Endothelial cell of umbilical vein (primary cell): ENCODE measurements at regions not wholly inside any gene's neighbourhood (a gene's known extent, or its start where the extent isn't known, plus 50 kb on each side); places are given as distances from the start of the nearest gene placed in this dataset.

Experiments
- BruUV-seq: library from RNA; stranded (reverse); fragments of 400-500 nt; replicated peaks from 2 replicates; lab custom pipeline; 2021; lab: Mats Ljungman, UMichigan
- CTCF ChIA-PET: fragments of 300-600, 350-600 bp; sonication (Branson Sonifier 250); formaldehyde crosslinking; loops from one replicate; lab custom pipeline; 2021; ENCODE audit warnings: antibody characterized with exemption, inconsistent platforms; lab: Charles Lee
- POLR2A ChIA-PET: fragments of 300-600, 350-600 bp; sonication (Branson Sonifier 250); formaldehyde crosslinking; loops from one replicate; lab custom pipeline; 2021; ENCODE audit warnings: antibody characterized with exemption, inconsistent platforms; lab: Charles Lee
- DNase-seq: peaks from one replicate; pipeline ENCODE4 v3.0.0-alpha.2; 2011; ENCODE audit warnings: low read depth, low spot score
- FAIRE-seq: peaks from 2 replicates; lab custom pipeline; 2011; peaks lifted over from hg19 to GRCh38; lab: Jason Lieb, UNC
- H2AFZ ChIP-seq: 2 replicates; pipeline ENCODE4 v1.6.0; 2012; ENCODE audit warnings: low read depth, low read length, control low read depth, inconsistent platforms
- H3K27ac ChIP-seq: 2 replicates; pipeline ENCODE4 v1.5.1; 2011; ENCODE audit warnings: low read depth, mild to moderate bottlenecking, control low read depth, low read length, moderate library complexity; ENCODE audit not compliant: insufficient read depth
- H3K27me3 ChIP-seq, 2 experiments: 2 replicates each; pipeline versions ENCODE4 v1.6.0 to v1.6.1; 2011; ENCODE audit warnings: low read length in 2 of 2, mixed read lengths in 1 of 2; ENCODE audit not compliant: control insufficient read depth in 2 of 2, insufficient read depth in 2 of 2
- H3K36me3 ChIP-seq, 2 experiments: 2 replicates in 1 of 2; 3 replicates in 1 of 2; pipeline ENCODE4 v1.5.1; 2011; ENCODE audit warnings: low read length in 2 of 2, mild to moderate bottlenecking in 1 of 2, moderate library complexity in 1 of 2; ENCODE audit not compliant: control insufficient read depth in 2 of 2, insufficient read depth in 2 of 2; ENCODE audit errors: extremely low read depth in 1 of 2
- H3K4me1 ChIP-seq: 3 replicates; pipeline ENCODE4 v1.5.1; 2011; ENCODE audit warnings: mild to moderate bottlenecking, low read length; ENCODE audit not compliant: control insufficient read depth, insufficient read depth; ENCODE audit errors: extremely low read depth
- H3K4me2 ChIP-seq: 2 replicates; pipeline ENCODE4 v1.6.1; 2011; ENCODE audit warnings: low read length, control low read depth, mixed read lengths; ENCODE audit not compliant: insufficient read depth
- H3K4me3 ChIP-seq, 3 experiments: fragments of 200-600 bp in 1 of 3; sonication (generic), shearing (Covaris generic) in 1 of 3; replicated peaks in 1 of 3; 2 replicates each; pipeline ENCODE4 v1.5.1; 2011 to 2016; ENCODE audit warnings: control low read depth in 3 of 3, low read length in 3 of 3, mild to moderate bottlenecking in 2 of 3, inconsistent platforms in 1 of 3, low read depth in 1 of 3, moderate library complexity in 1 of 3; ENCODE audit not compliant: insufficient read depth in 1 of 3
- H3K79me2 ChIP-seq: 2 replicates; pipeline ENCODE4 v1.6.0; 2012; ENCODE audit warnings: low read length, inconsistent platforms; ENCODE audit not compliant: control insufficient read depth, insufficient read depth
- H3K9ac ChIP-seq: replicated peaks from 2 replicates; pipeline ENCODE3; 2011; ENCODE audit warnings: low read length, control low read depth; ENCODE audit not compliant: insufficient read depth; ENCODE audit errors: extremely low read depth
- H3K9me1 ChIP-seq: replicated peaks from 3 replicates; pipeline ENCODE4 v1.6.0; 2011; ENCODE audit warnings: mild to moderate bottlenecking, low read length; ENCODE audit not compliant: control insufficient read depth, insufficient read depth; ENCODE audit errors: extremely low read depth
- H3K9me3 ChIP-seq: replicated peaks from 2 replicates; pipeline ENCODE4 v1.5.1; 2012; ENCODE audit warnings: low read length, inconsistent platforms; ENCODE audit not compliant: control insufficient read depth, insufficient read depth
- H4K20me1 ChIP-seq: replicated peaks from 2 replicates; pipeline ENCODE3; 2011; ENCODE audit warnings: mild to moderate bottlenecking, low read length; ENCODE audit not compliant: control insufficient read depth, insufficient read depth; ENCODE audit errors: extremely low read depth
- EZH2 ChIP-seq: IDR thresholded peaks from 2 replicates; pipeline ENCODE4 v1.6.1; 2012; ENCODE audit warnings: borderline replicate concordance, low read depth, mild to moderate bottlenecking, moderate library complexity, low read length, inconsistent platforms; ENCODE audit not compliant: severe bottlenecking
- FOS ChIP-seq: IDR thresholded peaks from 2 replicates; pipeline ENCODE4 v1.6.1; 2011; ENCODE audit warnings: mild to moderate bottlenecking, low read length, moderate library complexity, borderline replicate concordance; ENCODE audit not compliant: insufficient read depth
- GATA2 ChIP-seq: IDR thresholded peaks from 2 replicates; pipeline ENCODE4 v1.7.0; 2011; ENCODE audit warnings: low read depth, mild to moderate bottlenecking, moderate library complexity, mixed read lengths, low read length; ENCODE audit not compliant: insufficient read length, insufficient read depth
- JUN ChIP-seq: IDR thresholded peaks from 2 replicates; pipeline ENCODE4 v1.6.1; 2011; ENCODE audit warnings: borderline replicate concordance, low read depth; ENCODE audit not compliant: insufficient read length, insufficient read depth
- MYC ChIP-seq: IDR thresholded peaks from one replicate; pipeline ENCODE4 v1.6.1; 2011; ENCODE audit warnings: mild to moderate bottlenecking, low read depth, low read length
- POLR2A ChIP-seq: IDR thresholded peaks from 2 replicates; pipeline ENCODE4 v1.6.1; 2012; ENCODE audit warnings: low read depth, mild to moderate bottlenecking, control low read depth, low read length
- POLR2AphosphoS5 ChIP-seq: IDR thresholded peaks from 2 replicates; pipeline ENCODE4 v1.6.1; 2012; ENCODE audit warnings: low read depth, mild to moderate bottlenecking, control low read depth, low read length, moderate library complexity; ENCODE audit not compliant: insufficient read depth
- dilution Hi-C: fragments of 300-500 bp; cut with MboI; formaldehyde crosslinking; loops from one replicate; pipeline ENCODE4 v1.15.0; 2019; ENCODE audit warnings: low sequenced_read_pairs; ENCODE audit not compliant: extremely low pct_ligation_motif_present
- intact Hi-C: fragments of 100-400 bp; cut with micrococcal nuclease; formaldehyde crosslinking; loops from one replicate; pipeline ENCODE4 v1.10.0; 2022
- TF ChIP-seq, protein P1 (sequence below): IDR thresholded peaks from 2 replicates; pipeline ENCODE4 v1.6.1; 2011; ENCODE audit not compliant: insufficient read depth, insufficient read length
- TF ChIP-seq, protein P2 (sequence below), 2 donors: IDR thresholded peaks; 1 replicate in 1 of 2; 2 replicates in 1 of 2; pipeline ENCODE4 v1.5.1; 2011; ENCODE audit warnings: low read length in 2 of 2, mild to moderate bottlenecking in 2 of 2, moderate library complexity in 2 of 2, control low read depth in 1 of 2, inconsistent platforms in 1 of 2, low read depth in 1 of 2; ENCODE audit not compliant: insufficient read depth in 1 of 2; ENCODE audit errors: extremely low read depth in 1 of 2

DNA sequence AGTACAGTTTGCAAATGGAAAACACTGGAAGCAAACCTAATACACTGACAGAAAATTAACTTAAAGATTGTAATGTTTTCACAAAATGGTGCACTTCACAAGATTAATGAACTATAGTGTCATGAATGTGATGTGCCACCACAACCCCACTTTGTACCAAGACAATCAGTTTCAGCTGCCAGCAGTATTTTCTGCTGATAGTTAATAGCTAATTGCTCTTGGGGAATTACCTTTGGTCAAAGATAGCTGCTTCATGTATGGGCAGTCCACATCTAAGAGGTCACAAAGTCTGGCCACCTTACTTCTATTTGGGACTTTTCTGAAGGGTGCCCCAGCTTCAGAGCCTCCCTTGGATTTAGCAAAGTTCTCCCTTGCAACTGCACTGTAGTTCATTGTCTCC is 254.0 kb downstream of the CALCRL start:
- no peaks in the 10 kb centered on the region for H3K27me3 ChIP-seq
- H3K9ac ChIP-seq, result no peak overlapping the region
- no peak for DNase-seq
- no peaks in the 10 kb centered on the region for H4K20me1 ChIP-seq
- POLR2A ChIA-PET, result no interaction called here
- no peak overlapping the region for H3K4me3 ChIP-seq
- no peak for TF ChIP-seq JUN
- no peak for TF ChIP-seq POLR2A
- TF ChIP-seq, protein P1, sequence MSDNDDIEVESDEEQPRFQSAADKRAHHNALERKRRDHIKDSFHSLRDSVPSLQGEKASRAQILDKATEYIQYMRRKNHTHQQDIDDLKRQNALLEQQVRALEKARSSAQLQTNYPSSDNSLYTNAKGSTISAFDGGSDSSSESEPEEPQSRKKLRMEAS, result no peak
- no peak for TF ChIP-seq FOS
- no peak for TF ChIP-seq GATA2
- TF ChIP-seq, protein P2, sequence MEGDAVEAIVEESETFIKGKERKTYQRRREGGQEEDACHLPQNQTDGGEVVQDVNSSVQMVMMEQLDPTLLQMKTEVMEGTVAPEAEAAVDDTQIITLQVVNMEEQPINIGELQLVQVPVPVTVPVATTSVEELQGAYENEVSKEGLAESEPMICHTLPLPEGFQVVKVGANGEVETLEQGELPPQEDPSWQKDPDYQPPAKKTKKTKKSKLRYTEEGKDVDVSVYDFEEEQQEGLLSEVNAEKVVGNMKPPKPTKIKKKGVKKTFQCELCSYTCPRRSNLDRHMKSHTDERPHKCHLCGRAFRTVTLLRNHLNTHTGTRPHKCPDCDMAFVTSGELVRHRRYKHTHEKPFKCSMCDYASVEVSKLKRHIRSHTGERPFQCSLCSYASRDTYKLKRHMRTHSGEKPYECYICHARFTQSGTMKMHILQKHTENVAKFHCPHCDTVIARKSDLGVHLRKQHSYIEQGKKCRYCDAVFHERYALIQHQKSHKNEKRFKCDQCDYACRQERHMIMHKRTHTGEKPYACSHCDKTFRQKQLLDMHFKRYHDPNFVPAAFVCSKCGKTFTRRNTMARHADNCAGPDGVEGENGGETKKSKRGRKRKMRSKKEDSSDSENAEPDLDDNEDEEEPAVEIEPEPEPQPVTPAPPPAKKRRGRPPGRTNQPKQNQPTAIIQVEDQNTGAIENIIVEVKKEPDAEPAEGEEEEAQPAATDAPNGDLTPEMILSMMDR (IDR thresholded peaks at IDR 0.05; ENCODE audit: extremely low read depth in 1 of 2, insufficient read depth in 1 of 2, low read depth in 1 of 2, low read length in 2 of 2), result no peak
- TF ChIP-seq POLR2AphosphoS5, result no peak
- TF ChIP-seq MYC, result no peak
- no peak for TF ChIP-seq EZH2
- no peak for FAIRE-seq
- no peak overlapping the region for H3K4me2 ChIP-seq
- dilution Hi-C loops, result no loop called here
- H3K79me2 ChIP-seq, result no peaks in the 10 kb centered on the region
- no peak overlapping the region for H3K27ac ChIP-seq
- no peaks in the 10 kb centered on the region for H3K36me3 ChIP-seq
- H3K9me1 ChIP-seq, result no peaks in the 10 kb centered on the region
- intact Hi-C loops, result no loop called here
- no peak overlapping the region for H2AFZ ChIP-seq
- no TSS peak for BruUV-seq
- peaks cover 14% of the 10 kb centered on the region for H3K4me1 ChIP-seq
- CTCF ChIA-PET, result no interaction called here
- H3K9me3 ChIP-seq, result no peaks in the 10 kb centered on the region
